ENCODE measurements at regions not wholly inside any gene's neighbourhood (a gene's known extent, or its start where the extent isn't known, plus 50 kb on each side); places are given as distances from the start of the nearest gene placed in this dataset.

DNA sequence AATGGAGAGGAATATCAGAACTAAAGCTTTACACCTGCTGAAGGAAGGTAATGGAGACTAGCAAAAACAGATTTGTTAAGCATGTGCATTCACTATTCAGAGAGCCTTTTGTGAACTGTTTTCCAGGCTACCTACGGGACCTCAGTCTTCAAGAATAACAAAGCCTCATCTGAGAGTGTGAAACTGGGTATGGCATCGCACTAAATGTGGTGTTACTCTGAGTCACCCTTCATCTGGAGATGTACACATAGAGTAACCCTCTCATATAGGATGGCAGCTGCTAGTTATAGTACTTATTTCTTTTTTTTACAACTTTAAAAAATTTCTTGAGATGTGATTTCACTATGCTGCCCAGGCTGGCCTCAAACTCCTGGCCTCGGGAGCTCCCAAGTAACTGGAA lies 306.8 kb downstream of the ZNF608 start:
- no peak for DNase-seq
- Histone ChIP-seq H3K27me3 (no peaks in the 10 kb centered on the region), H3K4me3 (no peak overlapping the region), H3K27ac (no peak overlapping the region), H3K4me1 (no peaks in the 10 kb centered on the region), H3K9me3 (no peaks in the 10 kb centered on the region), H3K36me3 (no peaks in the 10 kb centered on the region)
- 89 to 94% methylated on average over 3 of the region's 3 CpGs for WGBS, 2 donors
- no peak for ATAC-seq (ENCODE audit: low FRiP score in 2 of 2)
- TF ChIP-seq, protein P1, sequence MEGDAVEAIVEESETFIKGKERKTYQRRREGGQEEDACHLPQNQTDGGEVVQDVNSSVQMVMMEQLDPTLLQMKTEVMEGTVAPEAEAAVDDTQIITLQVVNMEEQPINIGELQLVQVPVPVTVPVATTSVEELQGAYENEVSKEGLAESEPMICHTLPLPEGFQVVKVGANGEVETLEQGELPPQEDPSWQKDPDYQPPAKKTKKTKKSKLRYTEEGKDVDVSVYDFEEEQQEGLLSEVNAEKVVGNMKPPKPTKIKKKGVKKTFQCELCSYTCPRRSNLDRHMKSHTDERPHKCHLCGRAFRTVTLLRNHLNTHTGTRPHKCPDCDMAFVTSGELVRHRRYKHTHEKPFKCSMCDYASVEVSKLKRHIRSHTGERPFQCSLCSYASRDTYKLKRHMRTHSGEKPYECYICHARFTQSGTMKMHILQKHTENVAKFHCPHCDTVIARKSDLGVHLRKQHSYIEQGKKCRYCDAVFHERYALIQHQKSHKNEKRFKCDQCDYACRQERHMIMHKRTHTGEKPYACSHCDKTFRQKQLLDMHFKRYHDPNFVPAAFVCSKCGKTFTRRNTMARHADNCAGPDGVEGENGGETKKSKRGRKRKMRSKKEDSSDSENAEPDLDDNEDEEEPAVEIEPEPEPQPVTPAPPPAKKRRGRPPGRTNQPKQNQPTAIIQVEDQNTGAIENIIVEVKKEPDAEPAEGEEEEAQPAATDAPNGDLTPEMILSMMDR (IDR thresholded peaks at IDR 0.05) = no peak
- no peak for TF ChIP-seq POLR2A (IDR thresholded peaks at IDR 0.05)
- TF ChIP-seq EP300 (IDR thresholded peaks at IDR 0.05) = no peak
- TF ChIP-seq POLR2AphosphoS5 (IDR thresholded peaks at IDR 0.05) = no peak

DNA sequence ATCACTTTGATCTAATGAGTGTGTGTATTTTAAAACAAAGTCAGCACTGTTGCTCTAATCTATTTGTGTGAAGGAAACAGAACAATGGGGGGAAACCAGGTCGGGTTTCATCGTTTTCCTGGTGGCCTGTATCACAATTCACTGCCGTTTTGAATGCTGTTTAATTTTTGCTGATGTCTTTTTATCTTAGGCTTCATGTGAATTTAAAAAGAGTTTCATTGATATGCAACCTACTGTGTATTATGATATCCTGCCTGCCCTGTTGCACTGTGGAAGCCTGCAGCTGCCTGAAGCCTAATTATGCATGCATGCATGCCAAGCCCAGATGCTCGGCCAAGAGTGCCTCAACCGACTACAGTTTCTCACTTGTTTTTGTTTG lies 307.5 kb downstream of the ZNF608 start:
- no peak overlapping the region for H3K4me3 ChIP-seq
- DNase-seq = no peak
- H3K4me1 ChIP-seq = no peaks in the 10 kb centered on the region
- TF ChIP-seq, protein P1 (IDR thresholded peaks at IDR 0.05) = no peak
- TF ChIP-seq POLR2AphosphoS5 (IDR thresholded peaks at IDR 0.05) (no peak), EP300 (IDR thresholded peaks at IDR 0.05) (no peak), POLR2A (IDR thresholded peaks at IDR 0.05) (no peak)
- ATAC-seq (ENCODE audit: low FRiP score in 2 of 2) = no peak
- WGBS, 2 donors = 38 to 50% methylated on average over 5 of the region's 5 CpGs
- H3K9me3 ChIP-seq = peaks cover 0 to 7% (median 3%) of the 10 kb centered on the region in 4 donors
- H3K27me3 ChIP-seq = no peaks in the 10 kb centered on the region
- no peaks in the 10 kb centered on the region for H3K36me3 ChIP-seq
- no peak overlapping the region for H3K27ac ChIP-seq

DNA sequence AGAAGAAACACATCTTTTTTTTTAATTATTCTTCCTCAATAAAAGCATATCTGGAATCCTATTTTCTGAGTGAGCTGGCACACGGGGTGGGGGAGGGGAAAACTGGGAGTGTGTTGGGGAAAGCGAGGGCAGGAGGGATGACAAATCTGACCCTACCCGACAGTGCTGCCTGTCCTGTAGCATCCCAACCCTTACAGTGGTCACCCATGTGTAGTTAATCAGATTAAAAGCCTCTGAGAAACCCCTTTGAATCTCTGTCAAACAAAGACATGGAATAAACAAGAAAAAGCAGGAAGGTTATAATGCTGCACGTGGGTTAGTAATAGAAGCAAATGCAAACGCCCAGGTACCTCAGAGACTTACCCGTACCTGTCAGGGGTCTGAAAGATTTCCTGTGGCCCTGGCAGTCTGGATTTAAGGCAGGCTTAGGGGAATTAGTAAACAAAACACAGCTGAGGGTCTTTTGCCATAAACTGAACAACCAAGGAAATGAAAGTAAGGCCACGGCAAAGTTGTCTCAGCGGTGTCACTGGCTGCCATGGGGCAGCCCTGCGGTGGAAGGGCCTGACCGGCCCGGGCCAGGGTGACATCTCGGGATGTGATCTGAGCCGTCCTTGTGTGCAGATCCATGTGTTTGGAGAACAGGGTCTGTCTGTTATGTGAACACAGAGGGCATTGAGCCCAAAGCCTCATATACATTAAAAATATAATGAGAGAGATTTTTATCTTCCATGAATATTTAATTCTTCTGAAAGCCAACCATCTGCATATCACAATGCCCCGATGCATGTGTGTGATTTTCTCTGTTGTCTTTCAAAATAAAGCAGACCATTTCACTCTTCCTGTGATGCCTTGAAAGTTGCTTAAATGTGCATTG lies 308.2 kb downstream of the ZNF608 start:
- 76 to 84% methylated on average over 14 of the region's 14 CpGs for WGBS, 2 donors
- H3K4me1 ChIP-seq = no peaks in the 10 kb centered on the region
- no peak for ATAC-seq (ENCODE audit: low FRiP score in 2 of 2)
- H3K4me3 ChIP-seq = no peak overlapping the region
- H3K27ac ChIP-seq = no peak overlapping the region
- H3K36me3 ChIP-seq = no peaks in the 10 kb centered on the region
- H3K27me3 ChIP-seq = no peaks in the 10 kb centered on the region
- H3K9me3 ChIP-seq = peaks cover 0 to 9% (median 3%) of the 10 kb centered on the region in 4 donors
- TF ChIP-seq POLR2A (IDR thresholded peaks at IDR 0.05) = no peak
- DNase-seq = peak in 1 of 2 donors; percentile 44

DNA sequence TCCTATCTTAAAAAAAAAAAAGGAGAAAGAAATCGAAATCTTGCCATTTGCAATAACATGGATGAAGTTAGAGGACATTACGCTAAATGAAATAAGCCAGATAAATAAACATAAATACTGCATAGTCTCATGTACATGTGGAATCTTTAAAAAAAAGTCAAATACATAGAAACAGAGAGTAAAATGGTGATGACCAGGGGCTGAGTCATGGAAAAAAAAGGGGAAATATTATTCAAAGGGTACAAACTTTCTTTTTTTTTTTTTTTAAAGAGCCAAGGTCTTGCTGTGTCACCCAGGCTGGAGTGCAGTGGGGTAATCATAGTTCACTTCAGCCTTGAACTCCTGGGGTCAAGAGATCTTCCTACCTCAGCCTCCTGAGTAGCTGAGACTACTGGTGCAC lies 310.1 kb downstream of the ZNF608 start:
- Histone ChIP-seq H3K36me3 (no peaks in the 10 kb centered on the region), H3K4me3 (no peak overlapping the region), H3K4me1 (no peaks in the 10 kb centered on the region), H3K9me3 (peaks cover 0 to 9% (median 3%) of the 10 kb centered on the region in 4 donors), H3K27ac (no peak overlapping the region), H3K27me3 (no peaks in the 10 kb centered on the region)
- DNase-seq = no peak
- no peak for TF ChIP-seq POLR2A (IDR thresholded peaks at IDR 0.05)
- no peak for TF ChIP-seq EP300 (IDR thresholded peaks at IDR 0.05)
- no peak for TF ChIP-seq POLR2AphosphoS5 (IDR thresholded peaks at IDR 0.05)
- TF ChIP-seq, protein P1 (IDR thresholded peaks at IDR 0.05) = no peak
- WGBS, 2 donors = 89 to 93% methylated on average over 2 of the region's 2 CpGs
- no peak for ATAC-seq (ENCODE audit: low FRiP score in 2 of 2)

DNA sequence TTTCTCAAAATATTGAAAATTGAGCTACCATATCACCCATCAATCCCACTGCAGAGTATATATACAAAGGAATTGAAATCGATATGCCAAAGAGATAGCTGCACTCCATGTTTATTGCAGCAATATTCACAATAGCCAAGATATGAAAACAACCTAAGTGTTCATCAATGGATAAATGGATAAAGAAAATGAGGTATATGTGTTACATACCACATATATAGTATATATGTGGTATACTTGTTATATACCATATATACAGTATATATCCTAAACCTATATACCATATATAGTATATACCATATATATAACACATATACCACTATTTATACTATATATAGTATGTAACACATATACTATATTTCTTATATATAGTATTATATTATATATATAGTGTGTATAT lies 313.3 kb downstream of the ZNF608 start:
- Histone ChIP-seq H3K27ac (no peak overlapping the region), H3K9me3 (peaks cover 0 to 12% (median 3%) of the 10 kb centered on the region in 4 donors), H3K27me3 (no peaks in the 10 kb centered on the region), H3K4me1 (no peaks in the 10 kb centered on the region), H3K4me3 (no peak overlapping the region), H3K36me3 (no peaks in the 10 kb centered on the region)
- 97 to 100% methylated on average over 1 of the region's 1 CpG for WGBS, 2 donors
- no peak for ATAC-seq (ENCODE audit: low FRiP score in 2 of 2)
- TF ChIP-seq POLR2AphosphoS5 (IDR thresholded peaks at IDR 0.05) (no peak), EP300 (IDR thresholded peaks at IDR 0.05) (no peak), POLR2A (IDR thresholded peaks at IDR 0.05) (no peak)
- TF ChIP-seq, protein P1 (IDR thresholded peaks at IDR 0.05) = no peak
- DNase-seq = no peak
